Keratinocyte (primary cell): ENCODE measurements at regions not wholly inside any gene's neighbourhood (a gene's known extent, or its start where the extent isn't known, plus 50 kb on each side); places are given as distances from the start of the nearest gene placed in this dataset.
"Not testable (repeated sequence)": the region's sequence is repeated elsewhere in the genome, so short reads cannot be mapped to it uniquely, and the experiment has no call there.

Experiments
- EZH2 ChIP-seq: IDR thresholded peaks from one replicate; pipeline ENCODE4 v1.6.1; 2012; ENCODE audit warnings: inconsistent platforms, mild to moderate bottlenecking, low read length, moderate library complexity
- TF ChIP-seq, protein P1 (sequence below), 3 experiments: IDR thresholded peaks in 1 of 3; conservative IDR thresholded peaks in 1 of 3; optimal IDR thresholded peaks in 1 of 3; 2 replicates in 2 of 3; 3 replicates in 1 of 3; pipeline versions ENCODE3 to v1.5.1; 2011; ENCODE audit warnings: low read length in 3 of 3, mild to moderate bottlenecking in 3 of 3, moderate library complexity in 2 of 3, control low read depth in 1 of 3, inconsistent platforms in 1 of 3; ENCODE audit not compliant: insufficient read depth in 2 of 3; ENCODE audit errors: extremely low read depth in 1 of 3

DNA sequence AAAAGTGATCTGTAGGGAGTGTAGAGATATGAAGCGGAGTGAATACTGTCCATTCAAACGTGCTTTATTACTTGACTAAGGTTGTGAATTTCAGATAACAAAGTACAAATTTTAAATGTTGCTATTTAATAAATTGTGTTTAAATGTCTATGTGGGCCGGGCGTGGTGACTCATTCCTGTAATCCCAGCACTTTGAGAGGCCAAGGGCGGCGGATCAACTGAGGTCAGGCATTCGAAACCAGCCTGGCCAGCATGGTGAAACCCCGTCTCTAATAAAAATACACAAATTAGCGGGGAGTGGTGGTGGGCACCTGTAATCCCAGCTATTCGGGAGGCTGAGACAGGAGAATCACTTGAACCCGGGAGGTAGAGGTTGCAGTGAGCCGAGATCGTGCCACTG lies 1544.1 kb downstream of the SLITRK5 start:
- TF ChIP-seq, protein P1, sequence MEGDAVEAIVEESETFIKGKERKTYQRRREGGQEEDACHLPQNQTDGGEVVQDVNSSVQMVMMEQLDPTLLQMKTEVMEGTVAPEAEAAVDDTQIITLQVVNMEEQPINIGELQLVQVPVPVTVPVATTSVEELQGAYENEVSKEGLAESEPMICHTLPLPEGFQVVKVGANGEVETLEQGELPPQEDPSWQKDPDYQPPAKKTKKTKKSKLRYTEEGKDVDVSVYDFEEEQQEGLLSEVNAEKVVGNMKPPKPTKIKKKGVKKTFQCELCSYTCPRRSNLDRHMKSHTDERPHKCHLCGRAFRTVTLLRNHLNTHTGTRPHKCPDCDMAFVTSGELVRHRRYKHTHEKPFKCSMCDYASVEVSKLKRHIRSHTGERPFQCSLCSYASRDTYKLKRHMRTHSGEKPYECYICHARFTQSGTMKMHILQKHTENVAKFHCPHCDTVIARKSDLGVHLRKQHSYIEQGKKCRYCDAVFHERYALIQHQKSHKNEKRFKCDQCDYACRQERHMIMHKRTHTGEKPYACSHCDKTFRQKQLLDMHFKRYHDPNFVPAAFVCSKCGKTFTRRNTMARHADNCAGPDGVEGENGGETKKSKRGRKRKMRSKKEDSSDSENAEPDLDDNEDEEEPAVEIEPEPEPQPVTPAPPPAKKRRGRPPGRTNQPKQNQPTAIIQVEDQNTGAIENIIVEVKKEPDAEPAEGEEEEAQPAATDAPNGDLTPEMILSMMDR (optimal IDR thresholded peaks at IDR 0.05 in 1 of 3, IDR thresholded peaks at IDR 0.05 in 1 of 3, conservative IDR thresholded peaks at IDR 0.05 in 1 of 3; ENCODE audit: extremely low read depth in 1 of 3, insufficient read depth in 2 of 3, low read length in 3 of 3), result not testable (repeated sequence)
- TF ChIP-seq EZH2, result not testable (repeated sequence)
